GM12872 (cell line): ENCODE measurements at regions not wholly inside any gene's neighbourhood (a gene's known extent, or its start where the extent isn't known, plus 50 kb on each side); places are given as distances from the start of the nearest gene placed in this dataset.

Experiments
- CTCF ChIP-seq: IDR thresholded peaks from 3 replicates; pipeline ENCODE4 v1.5.1; 2011; ENCODE audit warnings: low read depth, mild to moderate bottlenecking, low read length, moderate library complexity; ENCODE audit not compliant: insufficient read depth

GRCh38 chr11:106420686-106421085 lies 343.2 kb downstream of the AASDHPPT start:
- TF ChIP-seq CTCF, result no peak

DNA sequence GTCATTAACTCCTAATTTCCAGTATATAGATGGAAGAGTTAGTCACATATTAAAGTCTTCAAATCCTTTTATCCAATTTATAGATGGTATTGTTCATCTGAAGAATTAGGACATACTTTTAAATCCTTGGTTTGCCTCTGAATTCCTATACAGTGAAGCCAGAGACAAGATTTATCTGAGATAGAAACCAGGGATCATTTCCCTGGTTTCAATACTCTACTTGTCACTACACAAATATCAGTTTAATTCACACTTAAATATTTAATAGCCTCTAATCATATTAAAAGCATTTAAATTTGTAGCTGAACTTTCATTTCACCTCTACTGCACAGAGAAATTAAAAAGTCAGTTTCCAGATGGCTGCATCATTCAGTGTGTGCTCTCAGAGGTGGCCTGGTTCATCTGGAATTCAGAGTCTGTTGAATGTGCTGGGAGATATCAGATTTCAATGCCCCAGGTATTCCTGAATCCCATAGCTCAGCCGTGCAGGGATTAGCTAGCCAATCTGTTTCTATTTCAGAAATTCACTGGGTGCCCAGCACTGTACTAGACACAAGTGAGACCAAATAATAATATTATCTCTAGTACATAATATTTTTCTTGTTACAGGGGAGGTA lies 344.3 kb downstream of the AASDHPPT start:
- no peak for TF ChIP-seq CTCF

DNA sequence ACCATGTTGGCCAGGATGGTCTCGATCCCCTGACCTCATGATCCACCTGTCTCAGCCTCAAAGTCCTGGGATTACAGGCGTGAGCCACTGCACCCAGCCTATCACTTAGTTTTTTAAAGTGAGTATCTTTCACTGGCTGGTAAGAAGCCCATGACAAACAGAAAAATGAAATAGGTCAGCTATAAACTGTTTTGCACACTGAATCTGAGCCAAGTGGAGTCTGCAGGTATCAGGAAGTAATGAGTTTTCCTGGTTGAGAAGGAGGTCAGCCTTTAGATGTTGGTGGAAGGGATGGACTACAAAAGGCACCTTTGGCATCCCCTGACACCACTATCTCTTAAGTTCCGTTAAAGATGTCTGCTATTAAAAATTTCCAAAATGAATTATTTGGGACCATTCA lies 345.1 kb downstream of the AASDHPPT start:
- TF ChIP-seq CTCF, result no peak

- no peak for TF ChIP-seq CTCF
Observed at GRCh38 chr11:106424111-106424510, 346.6 kb downstream of the AASDHPPT start.

DNA sequence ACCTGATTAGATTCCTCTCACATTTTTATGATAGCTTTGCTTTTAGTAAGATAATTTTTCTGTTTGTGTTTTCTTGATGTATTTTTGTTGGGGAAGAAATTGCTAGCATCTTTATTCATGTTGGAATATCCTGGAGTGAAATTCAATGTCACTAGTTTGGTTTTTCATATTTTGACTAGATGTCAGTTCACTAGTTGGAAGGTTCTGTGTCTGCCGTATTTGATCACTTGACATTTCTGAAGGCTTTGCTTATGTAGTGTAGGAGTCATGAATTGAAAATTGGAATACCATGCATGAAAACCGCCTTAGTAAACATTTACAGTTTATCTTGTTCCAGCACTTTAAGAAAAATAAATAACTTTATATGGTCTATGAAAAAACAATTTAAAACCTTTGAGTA lies 348.4 kb downstream of the AASDHPPT start:
- TF ChIP-seq CTCF, result no peak

GRCh38 chr11:106426696-106427095 lies 349.2 kb downstream of the AASDHPPT start:
- no peak for TF ChIP-seq CTCF

- TF ChIP-seq CTCF, result no peak
Observed at GRCh38 chr11:106427736-106428135, 350.3 kb downstream of the AASDHPPT start.
